Gastrocnemius medialis (tissue), 4 donors: ENCODE measurements at regions not wholly inside any gene's neighbourhood (a gene's known extent, or its start where the extent isn't known, plus 50 kb on each side); places are given as distances from the start of the nearest gene placed in this dataset.
"Not testable (repeated sequence)": the region's sequence is repeated elsewhere in the genome, so short reads cannot be mapped to it uniquely, and the experiment has no call there.

ENCODE experiments used
- ATAC-seq, 2 donors: fragments of 150-250 bp; one replicate each; pipeline ENCODE4 v1.9.1; 2016
- DNase-seq, 2 donors: peaks; one replicate each; pipeline ENCODE4 v3.0.0-alpha.2; 2019
- H3K27ac ChIP-seq, 4 donors: fragments of 200-600 bp; sonication (generic); 1 replicate in 1 of 4; 2 replicates in 3 of 4; pipeline ENCODE4 v1.5.1; 2016 to 2018; ENCODE audit warnings: mild to moderate bottlenecking in 2 of 4, moderate library complexity in 1 of 4
- H3K27me3 ChIP-seq, 3 donors: fragments of 200-600 bp; sonication (generic) in 2 of 3; 1 replicate in 1 of 3; 2 replicates in 2 of 3; pipeline versions ENCODE4 v1.5.1 to v1.6.0; 2016 to 2019; ENCODE audit warnings: mild to moderate bottlenecking in 1 of 3, moderate library complexity in 1 of 3
- H3K36me3 ChIP-seq, 2 donors: fragments of 200-600 bp; sonication (generic) in 1 of 2; one replicate each; pipeline ENCODE4 v1.5.1; 2017 to 2018
- H3K4me1 ChIP-seq, 2 donors: fragments of 200-600 bp; sonication (generic) in 1 of 2; one replicate each; pipeline ENCODE4 v1.5.1; 2016 to 2017; ENCODE audit warnings: mild to moderate bottlenecking in 2 of 2
- H3K4me3 ChIP-seq, 4 donors: fragments of 200-600 bp; sonication (generic) in 3 of 4; 1 replicate in 1 of 4; 2 replicates in 3 of 4; pipeline ENCODE4 v1.5.1; 2016 to 2019; ENCODE audit warnings: mild to moderate bottlenecking in 2 of 4
- H3K9me3 ChIP-seq, 3 donors: fragments of 200-600 bp; sonication (generic) in 2 of 3; 1 replicate in 1 of 3; 2 replicates in 2 of 3; pipeline ENCODE4 v1.5.1; 2016 to 2019
- in situ Hi-C, 4 donors: fragments of 200-750 bp; cut with MboI; loops; one replicate each; pipeline versions ENCODE4 v1.15.0 to v1.8.0; 2017; ENCODE audit warnings: low sequenced_read_pairs in 4 of 4
- intact Hi-C: fragments of 100-400 bp; cut with DNase I; formaldehyde crosslinking; loops from one replicate; pipeline ENCODE4 v1.15.1; 2023; ENCODE audit warnings: low total_unique reads

GRCh38 chr15:22587391-22587790 lies 128.7 kb downstream of the GOLGA6L22 start:
- H3K27me3 ChIP-seq, H3K9me3 ChIP-seq, DNase-seq, H3K4me3 ChIP-seq, H3K36me3 ChIP-seq, intact Hi-C loops, H3K4me1 ChIP-seq, in situ Hi-C loops, H3K27ac ChIP-seq, ATAC-seq: not testable (repeated sequence)

- H3K4me3 ChIP-seq, H3K4me1 ChIP-seq, H3K9me3 ChIP-seq, intact Hi-C loops, H3K36me3 ChIP-seq, H3K27ac ChIP-seq, ATAC-seq, H3K27me3 ChIP-seq, DNase-seq, in situ Hi-C loops: not testable (repeated sequence)
These were observed 139.8 kb downstream of the GOLGA6L22 start for GRCh38 chr15:22598552-22598951.

- H3K27ac ChIP-seq, intact Hi-C loops, DNase-seq, in situ Hi-C loops, H3K4me1 ChIP-seq, H3K27me3 ChIP-seq, H3K36me3 ChIP-seq, H3K4me3 ChIP-seq, H3K9me3 ChIP-seq, ATAC-seq: not testable (repeated sequence)
These were observed 141.0 kb downstream of the GOLGA6L22 start for GRCh38 chr15:22599526-22600320.

- H3K27me3 ChIP-seq, H3K9me3 ChIP-seq, H3K4me1 ChIP-seq, DNase-seq, H3K4me3 ChIP-seq, intact Hi-C loops, in situ Hi-C loops, ATAC-seq, H3K27ac ChIP-seq, H3K36me3 ChIP-seq: not testable (repeated sequence)
These were observed 158.3 kb downstream of the GOLGA6L22 start for GRCh38 chr15:22616976-22617375.

- H3K27me3 ChIP-seq, H3K36me3 ChIP-seq, H3K4me1 ChIP-seq, intact Hi-C loops, H3K4me3 ChIP-seq, H3K9me3 ChIP-seq, ATAC-seq, in situ Hi-C loops, DNase-seq, H3K27ac ChIP-seq: not testable (repeated sequence)
These were observed 154.7 kb upstream of the NIPA1 start for GRCh38 chr15:22631789-22632188.

GRCh38 chr15:22639983-22640382 lies 146.5 kb upstream of the NIPA1 start:
- H3K4me1 ChIP-seq, ATAC-seq, intact Hi-C loops, DNase-seq, H3K4me3 ChIP-seq, H3K36me3 ChIP-seq, H3K27me3 ChIP-seq, in situ Hi-C loops, H3K27ac ChIP-seq, H3K9me3 ChIP-seq: not testable (repeated sequence)

GRCh38 chr15:22649458-22649857 lies 137.0 kb upstream of the NIPA1 start:
- H3K36me3 ChIP-seq, H3K27ac ChIP-seq, H3K4me1 ChIP-seq, in situ Hi-C loops, H3K27me3 ChIP-seq, H3K9me3 ChIP-seq, ATAC-seq, DNase-seq, H3K4me3 ChIP-seq, intact Hi-C loops: not testable (repeated sequence)

GRCh38 chr15:22651179-22651578 lies 135.3 kb upstream of the NIPA1 start:
- DNase-seq, in situ Hi-C loops, H3K27ac ChIP-seq, H3K4me1 ChIP-seq, ATAC-seq, intact Hi-C loops, H3K36me3 ChIP-seq, H3K4me3 ChIP-seq, H3K27me3 ChIP-seq, H3K9me3 ChIP-seq: not testable (repeated sequence)
